ENCODE measurements at regions not wholly inside any gene's neighbourhood (a gene's known extent, or its start where the extent isn't known, plus 50 kb on each side); places are given as distances from the start of the nearest gene placed in this dataset.

DNA sequence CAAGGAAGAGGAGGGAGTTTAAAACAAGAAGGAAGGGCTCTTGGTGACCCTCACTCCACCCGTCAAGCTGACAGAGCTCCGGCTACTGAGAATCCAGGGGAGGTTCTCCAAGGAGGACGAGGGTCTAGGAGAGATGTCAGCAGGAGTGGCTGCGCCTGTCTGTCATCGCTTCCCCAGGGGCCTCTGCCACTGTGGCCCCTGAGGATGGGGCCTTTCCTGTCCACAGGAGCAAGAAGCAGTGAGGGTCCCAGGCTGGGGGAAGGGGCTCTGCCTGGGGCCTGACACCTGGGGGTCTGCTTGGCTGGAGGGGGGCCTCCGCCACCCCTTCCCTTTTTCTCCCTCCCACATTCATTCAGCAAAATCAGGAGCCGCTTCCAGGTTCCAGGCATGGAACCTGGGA, 66.5 kb upstream of the TNRC6C start:
- TF ChIP-seq POLR2AphosphoS5 (IDR thresholded peaks at IDR 0.05) (no peak), CTCF (IDR thresholded peaks at IDR 0.05) (no peak), POLR2A (IDR thresholded peaks at IDR 0.05) (no peak)

Data from upper lobe of left lung (tissue), 4 donors.